ENCODE measurements at regions not wholly inside any gene's neighbourhood (a gene's known extent, or its start where the extent isn't known, plus 50 kb on each side); places are given as distances from the start of the nearest gene placed in this dataset.

DNA sequence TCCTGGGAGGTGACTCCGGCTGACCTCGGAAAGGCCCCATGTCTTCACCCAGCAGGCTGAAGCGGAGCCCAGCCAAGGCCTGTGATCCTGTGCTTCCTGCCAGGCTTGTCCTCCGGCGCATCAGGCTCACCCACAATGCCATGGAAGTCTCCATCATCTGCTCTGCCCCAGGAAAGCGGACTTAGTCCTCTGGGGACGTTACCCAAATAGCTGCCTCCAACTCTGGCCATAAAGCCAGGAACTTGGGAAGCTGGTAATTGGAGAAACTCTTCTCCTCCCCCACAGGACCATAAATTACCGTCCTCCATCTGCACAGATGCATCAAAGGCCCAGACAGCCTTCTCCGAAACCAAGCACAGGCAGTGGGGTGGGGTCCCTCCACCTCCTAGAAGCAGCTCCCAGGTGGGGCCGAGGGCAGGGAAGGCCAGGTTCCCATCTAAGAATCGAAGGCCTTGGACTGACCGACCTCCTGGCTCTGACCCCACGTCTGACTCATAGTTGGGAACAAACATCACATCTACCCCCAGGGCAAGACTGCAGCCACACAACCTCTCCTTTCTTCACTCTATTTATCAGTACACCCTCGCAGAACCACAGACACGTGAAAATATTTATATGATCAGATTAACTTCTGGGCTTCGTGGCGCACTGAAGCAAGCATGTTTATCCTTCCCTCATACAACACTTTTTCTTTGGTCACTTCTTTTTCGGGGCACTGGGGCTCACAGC is 56.4 kb downstream of the PITPNM2 start (continued):
- TF ChIP-seq, protein P1, sequence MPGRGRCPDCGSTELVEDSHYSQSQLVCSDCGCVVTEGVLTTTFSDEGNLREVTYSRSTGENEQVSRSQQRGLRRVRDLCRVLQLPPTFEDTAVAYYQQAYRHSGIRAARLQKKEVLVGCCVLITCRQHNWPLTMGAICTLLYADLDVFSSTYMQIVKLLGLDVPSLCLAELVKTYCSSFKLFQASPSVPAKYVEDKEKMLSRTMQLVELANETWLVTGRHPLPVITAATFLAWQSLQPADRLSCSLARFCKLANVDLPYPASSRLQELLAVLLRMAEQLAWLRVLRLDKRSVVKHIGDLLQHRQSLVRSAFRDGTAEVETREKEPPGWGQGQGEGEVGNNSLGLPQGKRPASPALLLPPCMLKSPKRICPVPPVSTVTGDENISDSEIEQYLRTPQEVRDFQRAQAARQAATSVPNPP (CRISPR knock-in tag; IDR thresholded peaks at IDR 0.05), result no peak
- TF ChIP-seq BHLHE40 (IDR thresholded peaks at IDR 0.05; ENCODE audit: low read length), result no peak
- no peak for TF ChIP-seq YEATS4 (CRISPR knock-in tag; IDR thresholded peaks at IDR 0.05; ENCODE audit: borderline replicate concordance)
- no peak for TF ChIP-seq ZNF446 (CRISPR knock-in tag; IDR thresholded peaks at IDR 0.05)
- TF ChIP-seq, protein P2, sequence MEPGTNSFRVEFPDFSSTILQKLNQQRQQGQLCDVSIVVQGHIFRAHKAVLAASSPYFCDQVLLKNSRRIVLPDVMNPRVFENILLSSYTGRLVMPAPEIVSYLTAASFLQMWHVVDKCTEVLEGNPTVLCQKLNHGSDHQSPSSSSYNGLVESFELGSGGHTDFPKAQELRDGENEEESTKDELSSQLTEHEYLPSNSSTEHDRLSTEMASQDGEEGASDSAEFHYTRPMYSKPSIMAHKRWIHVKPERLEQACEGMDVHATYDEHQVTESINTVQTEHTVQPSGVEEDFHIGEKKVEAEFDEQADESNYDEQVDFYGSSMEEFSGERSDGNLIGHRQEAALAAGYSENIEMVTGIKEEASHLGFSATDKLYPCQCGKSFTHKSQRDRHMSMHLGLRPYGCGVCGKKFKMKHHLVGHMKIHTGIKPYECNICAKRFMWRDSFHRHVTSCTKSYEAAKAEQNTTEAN (CRISPR knock-in tag; conservative IDR thresholded peaks at IDR 0.05), result no peak
- TF ChIP-seq CREM (IDR thresholded peaks at IDR 0.05), result peak; percentile 48
- TF ChIP-seq CREM (CRISPR knock-in tag; IDR thresholded peaks at IDR 0.05), result no peak
- TF ChIP-seq, protein P3, sequence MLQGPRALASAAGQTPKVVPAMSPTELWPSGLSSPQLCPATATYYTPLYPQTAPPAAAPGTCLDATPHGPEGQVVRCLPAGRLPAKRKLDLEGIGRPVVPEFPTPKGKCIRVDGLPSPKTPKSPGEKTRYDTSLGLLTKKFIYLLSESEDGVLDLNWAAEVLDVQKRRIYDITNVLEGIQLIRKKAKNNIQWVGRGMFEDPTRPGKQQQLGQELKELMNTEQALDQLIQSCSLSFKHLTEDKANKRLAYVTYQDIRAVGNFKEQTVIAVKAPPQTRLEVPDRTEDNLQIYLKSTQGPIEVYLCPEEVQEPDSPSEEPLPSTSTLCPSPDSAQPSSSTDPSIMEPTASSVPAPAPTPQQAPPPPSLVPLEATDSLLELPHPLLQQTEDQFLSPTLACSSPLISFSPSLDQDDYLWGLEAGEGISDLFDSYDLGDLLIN (CRISPR knock-in tag; IDR thresholded peaks at IDR 0.05; ENCODE audit: borderline replicate concordance), result no peak
- TF ChIP-seq JUND (CRISPR knock-in tag; IDR thresholded peaks at IDR 0.05), result peak; percentile 78; the same call in 1 of the 2 replicates
- TF ChIP-seq, protein P4, sequence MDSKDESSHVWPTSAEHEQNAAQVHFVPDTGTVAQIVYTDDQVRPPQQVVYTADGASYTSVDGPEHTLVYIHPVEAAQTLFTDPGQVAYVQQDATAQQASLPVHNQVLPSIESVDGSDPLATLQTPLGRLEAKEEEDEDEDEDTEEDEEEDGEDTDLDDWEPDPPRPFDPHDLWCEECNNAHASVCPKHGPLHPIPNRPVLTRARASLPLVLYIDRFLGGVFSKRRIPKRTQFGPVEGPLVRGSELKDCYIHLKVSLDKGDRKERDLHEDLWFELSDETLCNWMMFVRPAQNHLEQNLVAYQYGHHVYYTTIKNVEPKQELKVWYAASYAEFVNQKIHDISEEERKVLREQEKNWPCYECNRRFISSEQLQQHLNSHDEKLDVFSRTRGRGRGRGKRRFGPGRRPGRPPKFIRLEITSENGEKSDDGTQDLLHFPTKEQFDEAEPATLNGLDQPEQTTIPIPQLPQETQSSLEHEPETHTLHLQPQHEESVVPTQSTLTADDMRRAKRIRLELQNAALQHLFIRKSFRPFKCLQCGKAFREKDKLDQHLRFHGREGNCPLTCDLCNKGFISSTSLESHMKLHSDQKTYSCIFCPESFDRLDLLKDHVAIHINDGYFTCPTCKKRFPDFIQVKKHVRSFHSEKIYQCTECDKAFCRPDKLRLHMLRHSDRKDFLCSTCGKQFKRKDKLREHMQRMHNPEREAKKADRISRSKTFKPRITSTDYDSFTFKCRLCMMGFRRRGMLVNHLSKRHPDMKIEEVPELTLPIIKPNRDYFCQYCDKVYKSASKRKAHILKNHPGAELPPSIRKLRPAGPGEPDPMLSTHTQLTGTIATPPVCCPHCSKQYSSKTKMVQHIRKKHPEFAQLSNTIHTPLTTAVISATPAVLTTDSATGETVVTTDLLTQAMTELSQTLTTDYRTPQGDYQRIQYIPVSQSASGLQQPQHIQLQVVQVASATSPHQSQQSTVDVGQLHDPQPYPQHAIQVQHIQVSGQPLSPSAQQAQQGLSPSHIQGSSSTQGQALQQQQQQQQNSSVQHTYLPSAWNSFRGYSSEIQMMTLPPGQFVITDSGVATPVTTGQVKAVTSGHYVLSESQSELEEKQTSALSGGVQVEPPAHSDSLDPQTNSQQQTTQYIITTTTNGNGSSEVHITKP (CRISPR knock-in tag; IDR thresholded peaks at IDR 0.05; ENCODE audit: low read depth), result no peak
- no peak for TF ChIP-seq ZNF775 (CRISPR knock-in tag; IDR thresholded peaks at IDR 0.05; ENCODE audit: borderline replicate concordance)
- TF ChIP-seq NR2F1 (CRISPR knock-in tag; IDR thresholded peaks at IDR 0.05), result peak in 1 of 2 experiments; percentile 68; a peak in 3 of 4 replicates
- TF ChIP-seq ZFYVE20 (CRISPR knock-in tag; IDR thresholded peaks at IDR 0.05; ENCODE audit: borderline replicate concordance, low read depth), result no peak
- no peak for TF ChIP-seq MED13 (CRISPR knock-in tag; IDR thresholded peaks at IDR 0.05)
- TF ChIP-seq, protein P5, sequence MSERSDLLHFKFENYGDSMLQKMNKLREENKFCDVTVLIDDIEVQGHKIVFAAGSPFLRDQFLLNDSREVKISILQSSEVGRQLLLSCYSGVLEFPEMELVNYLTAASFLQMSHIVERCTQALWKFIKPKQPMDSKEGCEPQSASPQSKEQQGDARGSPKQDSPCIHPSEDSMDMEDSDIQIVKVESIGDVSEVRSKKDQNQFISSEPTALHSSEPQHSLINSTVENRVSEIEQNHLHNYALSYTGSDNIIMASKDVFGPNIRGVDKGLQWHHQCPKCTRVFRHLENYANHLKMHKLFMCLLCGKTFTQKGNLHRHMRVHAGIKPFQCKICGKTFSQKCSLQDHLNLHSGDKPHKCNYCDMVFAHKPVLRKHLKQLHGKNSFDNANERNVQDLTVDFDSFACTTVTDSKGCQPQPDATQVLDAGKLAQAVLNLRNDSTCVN (CRISPR knock-in tag; IDR thresholded peaks at IDR 0.05; ENCODE audit: borderline replicate concordance), result no peak
- no peak for TF ChIP-seq POLR2G (IDR thresholded peaks at IDR 0.05; ENCODE audit: low read depth, low read length)
- TF ChIP-seq ZNF160 (CRISPR knock-in tag; IDR thresholded peaks at IDR 0.05), result no peak

Data from HepG2 (cell line).